HG03442 (cell line): ENCODE measurements at regions not wholly inside any gene's neighbourhood (a gene's known extent, or its start where the extent isn't known, plus 50 kb on each side); places are given as distances from the start of the nearest gene placed in this dataset.

Experiments used
- ATAC-seq: cut with Tn5 transposase; IDR thresholded peaks from one replicate; pipeline ENCODE4 v1.9.1; 2021; ENCODE audit warnings: mild to moderate bottlenecking, moderate library complexity; ENCODE audit not compliant: unreplicated experiment

- ATAC-seq = no peak
Measured at GRCh38 chr2:144163592-144163991, 356.3 kb downstream of the ZEB2 start.

- ATAC-seq = peak; percentile 72
Measured at GRCh38 chr2:144162652-144163051, 357.3 kb downstream of the ZEB2 start.

GRCh38 chr2:144161061-144161460 is 358.9 kb downstream of the ZEB2 start:
- ATAC-seq = no peak

- no peak for ATAC-seq
Measured at GRCh38 chr2:144159240-144159639, 360.7 kb downstream of the ZEB2 start.

- no peak for ATAC-seq
Measured at GRCh38 chr2:144158096-144158495, 361.8 kb downstream of the ZEB2 start.

GRCh38 chr2:144156736-144157640 is 362.9 kb downstream of the ZEB2 start:
- no peak for ATAC-seq

GRCh38 chr2:144154205-144154604 is 365.7 kb downstream of the ZEB2 start:
- ATAC-seq = no peak

GRCh38 chr2:144152817-144153271 is 367.1 kb downstream of the ZEB2 start:
- peak; percentile 66 for ATAC-seq

GRCh38 chr2:144151851-144152250 is 368.1 kb downstream of the ZEB2 start:
- ATAC-seq = no peak

- no peak for ATAC-seq
Measured at GRCh38 chr2:144151405-144151804, 368.5 kb downstream of the ZEB2 start.

- no peak for ATAC-seq
Measured at GRCh38 chr2:144147356-144147755, 372.6 kb downstream of the ZEB2 start.

GRCh38 chr2:144146876-144147275 is 373.0 kb downstream of the ZEB2 start:
- ATAC-seq = no peak

GRCh38 chr2:144146076-144146475 is 373.8 kb downstream of the ZEB2 start:
- no peak for ATAC-seq

GRCh38 chr2:144143294-144144151 is 376.4 kb downstream of the ZEB2 start:
- ATAC-seq = no peak

- ATAC-seq = no peak
Measured at GRCh38 chr2:144140891-144141290, 379.0 kb downstream of the ZEB2 start.

- ATAC-seq = no peak
Measured at GRCh38 chr2:144137705-144138428, 382.1 kb downstream of the ZEB2 start.

GRCh38 chr2:144137272-144137671 is 382.6 kb downstream of the ZEB2 start:
- no peak for ATAC-seq

GRCh38 chr2:144136297-144137010 is 383.5 kb downstream of the ZEB2 start:
- no peak for ATAC-seq

GRCh38 chr2:144133936-144134665 is 385.8 kb downstream of the ZEB2 start:
- no peak for ATAC-seq

GRCh38 chr2:144132357-144132756 is 387.6 kb downstream of the ZEB2 start:
- no peak for ATAC-seq
